Gastrocnemius medialis (tissue), 4 donors: ENCODE measurements at regions not wholly inside any gene's neighbourhood (a gene's known extent, or its start where the extent isn't known, plus 50 kb on each side); places are given as distances from the start of the nearest gene placed in this dataset.

Experiments
- ATAC-seq, 2 donors: fragments of 150-250 bp; one replicate each; pipeline ENCODE4 v1.9.1; 2016
- DNase-seq, 2 donors: peaks; one replicate each; pipeline ENCODE4 v3.0.0-alpha.2; 2019
- H3K27ac ChIP-seq, 4 donors: fragments of 200-600 bp; sonication (generic); 1 replicate in 1 of 4; 2 replicates in 3 of 4; pipeline ENCODE4 v1.5.1; 2016 to 2018; ENCODE audit warnings: mild to moderate bottlenecking in 2 of 4, moderate library complexity in 1 of 4
- H3K27me3 ChIP-seq, 3 donors: fragments of 200-600 bp; sonication (generic) in 2 of 3; 1 replicate in 1 of 3; 2 replicates in 2 of 3; pipeline versions ENCODE4 v1.5.1 to v1.6.0; 2016 to 2019; ENCODE audit warnings: mild to moderate bottlenecking in 1 of 3, moderate library complexity in 1 of 3
- H3K36me3 ChIP-seq, 2 donors: fragments of 200-600 bp; sonication (generic) in 1 of 2; one replicate each; pipeline ENCODE4 v1.5.1; 2017 to 2018
- H3K4me1 ChIP-seq, 2 donors: fragments of 200-600 bp; sonication (generic) in 1 of 2; one replicate each; pipeline ENCODE4 v1.5.1; 2016 to 2017; ENCODE audit warnings: mild to moderate bottlenecking in 2 of 2
- H3K4me3 ChIP-seq, 4 donors: fragments of 200-600 bp; sonication (generic) in 3 of 4; 1 replicate in 1 of 4; 2 replicates in 3 of 4; pipeline ENCODE4 v1.5.1; 2016 to 2019; ENCODE audit warnings: mild to moderate bottlenecking in 2 of 4
- H3K9me3 ChIP-seq, 3 donors: fragments of 200-600 bp; sonication (generic) in 2 of 3; 1 replicate in 1 of 3; 2 replicates in 2 of 3; pipeline ENCODE4 v1.5.1; 2016 to 2019
- POLR2A ChIP-seq, 2 donors: fragments of 450-650 bp; IDR thresholded peaks; one replicate each; pipeline ENCODE4 v1.6.1; 2017; ENCODE audit warnings: antibody characterized with exemption in 2 of 2, mild to moderate bottlenecking in 2 of 2, moderate library complexity in 2 of 2
- in situ Hi-C, 4 donors: fragments of 200-750 bp; cut with MboI; loops; one replicate each; pipeline versions ENCODE4 v1.15.0 to v1.8.0; 2017; ENCODE audit warnings: low sequenced_read_pairs in 4 of 4
- intact Hi-C: fragments of 100-400 bp; cut with DNase I; formaldehyde crosslinking; loops from one replicate; pipeline ENCODE4 v1.15.1; 2023; ENCODE audit warnings: low total_unique reads
- TF ChIP-seq, protein P1 (sequence below), 5 experiments: fragments of 450-650 bp in 3 of 5; fragments of 200-600 bp in 2 of 5; sonication (generic) in 2 of 5; IDR thresholded peaks in 4 of 5; conservative IDR thresholded peaks in 1 of 5; 1 replicate in 4 of 5; 2 replicates in 1 of 5; pipeline ENCODE4 v1.5.1; 2016 to 2019; ENCODE audit warnings: antibody characterized with exemption in 5 of 5, mild to moderate bottlenecking in 3 of 5, moderate library complexity in 3 of 5

GRCh38 chr13:100794575-100794974, 120.0 kb upstream of the TMTC4 start:
- DNase-seq (no peak), ATAC-seq (no peak)
- in situ Hi-C loops, result no loop called here
- Histone ChIP-seq H3K4me3 (no peak overlapping the region), H3K27ac (no peak overlapping the region), H3K27me3 (no peaks in the 10 kb centered on the region), H3K36me3 (no peaks in the 10 kb centered on the region), H3K4me1 (no peaks in the 10 kb centered on the region), H3K9me3 (no peaks in the 10 kb centered on the region)
- intact Hi-C loops, result no loop called here
- TF ChIP-seq, protein P1, sequence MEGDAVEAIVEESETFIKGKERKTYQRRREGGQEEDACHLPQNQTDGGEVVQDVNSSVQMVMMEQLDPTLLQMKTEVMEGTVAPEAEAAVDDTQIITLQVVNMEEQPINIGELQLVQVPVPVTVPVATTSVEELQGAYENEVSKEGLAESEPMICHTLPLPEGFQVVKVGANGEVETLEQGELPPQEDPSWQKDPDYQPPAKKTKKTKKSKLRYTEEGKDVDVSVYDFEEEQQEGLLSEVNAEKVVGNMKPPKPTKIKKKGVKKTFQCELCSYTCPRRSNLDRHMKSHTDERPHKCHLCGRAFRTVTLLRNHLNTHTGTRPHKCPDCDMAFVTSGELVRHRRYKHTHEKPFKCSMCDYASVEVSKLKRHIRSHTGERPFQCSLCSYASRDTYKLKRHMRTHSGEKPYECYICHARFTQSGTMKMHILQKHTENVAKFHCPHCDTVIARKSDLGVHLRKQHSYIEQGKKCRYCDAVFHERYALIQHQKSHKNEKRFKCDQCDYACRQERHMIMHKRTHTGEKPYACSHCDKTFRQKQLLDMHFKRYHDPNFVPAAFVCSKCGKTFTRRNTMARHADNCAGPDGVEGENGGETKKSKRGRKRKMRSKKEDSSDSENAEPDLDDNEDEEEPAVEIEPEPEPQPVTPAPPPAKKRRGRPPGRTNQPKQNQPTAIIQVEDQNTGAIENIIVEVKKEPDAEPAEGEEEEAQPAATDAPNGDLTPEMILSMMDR (IDR thresholded peaks at IDR 0.05 in 4 of 5, conservative IDR thresholded peaks at IDR 0.05 in 1 of 5), result no peak
- no peak for TF ChIP-seq POLR2A (IDR thresholded peaks at IDR 0.05)

DNA sequence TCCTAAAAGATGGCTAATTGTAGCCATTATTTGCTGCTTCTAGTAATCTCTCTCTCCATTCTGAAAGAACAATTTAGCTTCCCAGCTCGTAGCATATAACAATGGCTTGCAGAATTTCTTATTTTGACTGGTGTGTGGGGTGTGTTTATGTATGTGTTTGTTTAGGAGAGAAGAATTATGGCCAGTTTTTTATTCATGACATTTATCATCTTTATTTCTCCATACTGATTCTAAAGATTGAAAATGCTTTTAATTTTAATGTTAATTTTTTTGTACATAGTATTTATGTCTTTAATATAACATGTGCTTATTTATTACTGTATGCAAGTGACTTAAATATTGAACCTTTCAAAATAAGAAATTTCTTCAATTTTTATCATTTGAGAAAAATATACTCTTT, 115.8 kb upstream of the TMTC4 start:
- no peak for DNase-seq
- in situ Hi-C loops (no loop called here), intact Hi-C loops (no loop called here)
- Histone ChIP-seq H3K9me3 (no peaks in the 10 kb centered on the region), H3K36me3 (no peaks in the 10 kb centered on the region), H3K4me1 (no peaks in the 10 kb centered on the region), H3K27me3 (peaks cover 0 to 2% (median 0%) of the 10 kb centered on the region in 3 donors), H3K4me3 (no peak overlapping the region), H3K27ac (no peak overlapping the region)
- TF ChIP-seq, protein P1 (IDR thresholded peaks at IDR 0.05 in 4 of 5, conservative IDR thresholded peaks at IDR 0.05 in 1 of 5), result no peak
- no peak for TF ChIP-seq POLR2A (IDR thresholded peaks at IDR 0.05)
- no peak for ATAC-seq

DNA sequence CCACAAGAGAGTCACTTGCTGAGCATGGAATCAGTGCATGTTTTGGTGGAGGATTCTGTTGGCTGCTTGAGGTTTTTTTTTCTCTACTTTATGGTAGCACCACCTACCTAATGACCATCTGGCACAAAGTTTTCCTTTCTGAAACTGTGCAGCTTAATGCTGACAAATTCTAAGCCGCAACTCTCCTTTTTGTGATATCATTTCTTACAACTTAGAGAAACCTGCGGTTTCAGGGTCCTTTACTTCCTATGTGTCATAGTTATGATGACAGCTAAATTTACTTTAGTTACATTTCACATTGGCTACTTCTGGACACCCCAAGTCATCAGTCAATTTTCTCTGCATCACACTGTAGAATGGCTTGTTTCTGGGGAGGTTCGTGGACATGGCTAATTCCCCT, 115.4 kb upstream of the TMTC4 start:
- DNase-seq, result no peak
- in situ Hi-C loops (no loop called here), intact Hi-C loops (no loop called here)
- TF ChIP-seq, protein P1 (IDR thresholded peaks at IDR 0.05 in 4 of 5, conservative IDR thresholded peaks at IDR 0.05 in 1 of 5), result no peak
- no peak for TF ChIP-seq POLR2A (IDR thresholded peaks at IDR 0.05)
- Histone ChIP-seq H3K9me3 (no peaks in the 10 kb centered on the region), H3K4me3 (no peak overlapping the region), H3K27ac (no peak overlapping the region), H3K27me3 (peaks cover 0 to 2% (median 0%) of the 10 kb centered on the region in 3 donors), H3K36me3 (no peaks in the 10 kb centered on the region), H3K4me1 (no peaks in the 10 kb centered on the region)
- no peak for ATAC-seq

DNA sequence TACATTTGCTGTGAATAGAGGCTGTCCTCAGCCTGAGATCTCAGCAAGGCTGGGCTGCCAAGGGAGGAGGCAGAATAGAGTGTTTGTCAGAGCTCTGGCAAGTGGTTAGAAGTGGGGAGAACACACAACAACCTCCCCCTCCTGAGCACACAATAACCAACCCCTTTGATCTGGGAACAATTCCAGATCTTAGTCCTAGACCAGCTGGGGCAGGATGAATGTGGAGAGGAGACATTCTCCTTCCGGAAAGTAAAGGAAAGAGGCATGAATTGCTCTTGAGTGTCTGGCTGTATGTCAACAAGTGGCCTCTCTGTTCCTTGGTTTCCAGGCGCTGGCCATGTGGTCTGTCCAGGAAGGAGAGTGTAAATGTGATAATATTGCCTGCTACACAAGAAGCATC, 114.9 kb upstream of the TMTC4 start:
- Histone ChIP-seq H3K4me1 (no peaks in the 10 kb centered on the region), H3K9me3 (no peaks in the 10 kb centered on the region), H3K27me3 (peaks cover 0 to 2% (median 0%) of the 10 kb centered on the region in 3 donors), H3K27ac (no peak overlapping the region), H3K4me3 (no peak overlapping the region), H3K36me3 (no peaks in the 10 kb centered on the region)
- ATAC-seq (no peak), DNase-seq (no peak)
- intact Hi-C loops, result no loop called here
- TF ChIP-seq, protein P1 (IDR thresholded peaks at IDR 0.05 in 4 of 5, conservative IDR thresholded peaks at IDR 0.05 in 1 of 5), result no peak
- TF ChIP-seq POLR2A (IDR thresholded peaks at IDR 0.05), result no peak
- in situ Hi-C loops, result no loop called here

DNA sequence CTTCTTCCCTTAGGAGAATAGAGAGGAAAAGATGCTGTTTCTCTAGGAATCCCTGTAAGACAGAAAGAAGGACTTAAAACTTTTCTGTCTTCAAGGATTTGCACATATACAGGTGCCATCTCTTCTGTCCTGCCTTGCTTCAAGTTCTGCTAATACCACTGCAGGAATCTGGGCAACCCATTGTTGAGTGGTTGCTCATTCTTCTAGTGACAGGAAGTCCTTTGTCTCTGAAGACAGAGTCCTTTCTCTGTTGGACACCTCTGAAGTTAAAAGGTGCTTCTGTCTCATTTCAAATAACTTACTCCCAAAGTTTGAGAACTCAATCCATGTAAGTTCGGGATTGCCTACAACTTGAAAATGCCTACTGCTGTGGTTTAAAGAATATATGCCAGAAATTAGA, 114.4 kb upstream of the TMTC4 start:
- no peak for DNase-seq
- Histone ChIP-seq H3K27ac (no peak overlapping the region), H3K9me3 (no peaks in the 10 kb centered on the region), H3K36me3 (no peaks in the 10 kb centered on the region), H3K27me3 (peaks cover 0 to 2% (median 0%) of the 10 kb centered on the region in 3 donors), H3K4me1 (no peaks in the 10 kb centered on the region), H3K4me3 (no peak overlapping the region)
- intact Hi-C loops, result no loop called here
- in situ Hi-C loops, result no loop called here
- ATAC-seq, result no peak
- TF ChIP-seq, protein P1 (IDR thresholded peaks at IDR 0.05 in 4 of 5, conservative IDR thresholded peaks at IDR 0.05 in 1 of 5), result no peak
- no peak for TF ChIP-seq POLR2A (IDR thresholded peaks at IDR 0.05)
